OCI-LY3 (cell line): ENCODE measurements at regions not wholly inside any gene's neighbourhood (a gene's known extent, or its start where the extent isn't known, plus 50 kb on each side); places are given as distances from the start of the nearest gene placed in this dataset.

Experiments used
- CTCF ChIP-seq: fragments of 200-600, 300-600 bp; sonication (generic); IDR thresholded peaks from 2 replicates; pipeline ENCODE4 v1.5.1; 2014; ENCODE audit warnings: antibody characterized with exemption, low read length, low read depth
- EZH2phosphoT487 ChIP-seq: fragments of 200-600 bp; shearing (Covaris generic); IDR thresholded peaks from 2 replicates; pipeline ENCODE4 v1.6.1; 2018; ENCODE audit warnings: antibody characterized with exemption, mixed run types, low read depth

GRCh38 chr4:43357252-43357974 lies 464.9 kb downstream of the GRXCR1 start:
- TF ChIP-seq CTCF (no peak), EZH2phosphoT487 (no peak)
